ENCODE measurements at regions not wholly inside any gene's neighbourhood (a gene's known extent, or its start where the extent isn't known, plus 50 kb on each side); places are given as distances from the start of the nearest gene placed in this dataset.

DNA sequence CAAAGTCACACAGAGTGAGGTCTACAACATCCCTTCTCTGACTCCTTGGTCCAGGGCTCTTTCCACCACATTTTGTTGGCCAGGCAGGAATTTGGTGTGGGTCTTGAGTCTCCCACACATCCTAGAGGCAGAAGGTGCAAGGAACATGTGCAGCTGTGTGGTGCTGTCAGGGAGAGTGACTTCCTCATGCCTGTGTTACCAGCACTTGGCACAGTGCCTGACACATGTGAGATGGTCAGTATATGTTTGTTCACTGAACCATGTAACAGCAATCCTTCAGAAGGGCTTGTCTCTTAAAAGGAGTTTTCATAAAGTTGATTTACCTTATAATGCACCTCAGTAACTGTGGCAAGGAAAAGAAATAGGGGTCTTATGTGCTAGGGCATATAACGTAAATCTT, 168.5 kb downstream of the CDC5L start:
- TF ChIP-seq POLR2AphosphoS5 (IDR thresholded peaks at IDR 0.05; ENCODE audit: insufficient read depth in 1 of 2, low read depth in 1 of 2) (no peak), CTCF (IDR thresholded peaks at IDR 0.05) (no peak)

Measured in vagina (tissue), 2 donors.